Natural killer cell (primary cell): ENCODE measurements at regions not wholly inside any gene's neighbourhood (a gene's known extent, or its start where the extent isn't known, plus 50 kb on each side); places are given as distances from the start of the nearest gene placed in this dataset.

Experiments used
- ATAC-seq, 3 donors: fragments of 150-1000 bp in 2 of 3; fragments of 200-7000 bp in 1 of 3; cut with Tn5 transposase; 1 replicate in 1 of 3; 2 replicates in 2 of 3; pipeline ENCODE4 v1.10.0; 2021; ENCODE audit warnings: mild to moderate bottlenecking in 2 of 3, moderate library complexity in 2 of 3
- DNase-seq, 2 donors: peaks; one replicate each; pipeline versions ENCODE4 v3.0.0 to v3.0.0-alpha.2; 2013 to 2021; ENCODE audit warnings: mixed read lengths in 1 of 2
- H3K27ac ChIP-seq: one replicate; pipeline ENCODE4 v1.5.1; 2013; ENCODE audit warnings: mild to moderate bottlenecking, low read length
- H3K27me3 ChIP-seq: one replicate; pipeline ENCODE4 v1.6.1; 2013; ENCODE audit warnings: low read length; ENCODE audit not compliant: control insufficient read depth, insufficient read depth
- H3K36me3 ChIP-seq: one replicate; pipeline ENCODE4 v1.6.1; 2013; ENCODE audit warnings: low read length; ENCODE audit not compliant: control insufficient read depth, insufficient read depth
- H3K4me1 ChIP-seq: one replicate; pipeline ENCODE4 v1.6.1; 2013; ENCODE audit warnings: low read length; ENCODE audit not compliant: control insufficient read depth, insufficient read depth
- H3K4me3 ChIP-seq: one replicate; pipeline ENCODE4 v1.5.1; 2013; ENCODE audit warnings: low read length
- H3K9me3 ChIP-seq: one replicate; pipeline ENCODE4 v1.6.1; 2013; ENCODE audit warnings: low read length; ENCODE audit not compliant: control insufficient read depth, insufficient read depth
- H3K27ac Mint-ChIP-seq, 2 donors: one replicate each; pipeline ENCODE4 v1.8.0; 2022; ENCODE audit warnings: mild to moderate bottlenecking in 2 of 2, mixed read lengths in 2 of 2, moderate library complexity in 1 of 2
- H3K27me3 Mint-ChIP-seq, 2 donors: one replicate each; pipeline ENCODE4 v1.8.0; 2022; ENCODE audit warnings: low read depth in 2 of 2, mixed read lengths in 2 of 2
- H3K36me3 Mint-ChIP-seq: one replicate; pipeline ENCODE4 v1.8.0; 2022; ENCODE audit warnings: mixed read lengths
- H3K4me1 Mint-ChIP-seq, 2 donors: one replicate each; pipeline ENCODE4 v1.8.0; 2022; ENCODE audit warnings: mixed read lengths in 2 of 2
- H3K4me3 Mint-ChIP-seq: one replicate; pipeline ENCODE4 v1.8.0; 2022; ENCODE audit warnings: mild to moderate bottlenecking, moderate library complexity, mixed read lengths
- H3K9me3 Mint-ChIP-seq, 2 donors: one replicate each; pipeline ENCODE4 v1.8.0; 2022; ENCODE audit warnings: mixed read lengths in 2 of 2
- CTCF ChIP-seq: fragments of 200-600 bp; IDR thresholded peaks from one replicate; pipeline ENCODE4 v1.8.0; 2022; ENCODE audit warnings: antibody characterized with exemption
- WGBS: methylation state at CpG from one replicate; pipeline ENCODE4 v1.1.7; 2013; ENCODE audit warnings: missing lambda C conversion rate; ENCODE audit not compliant: insufficient coverage; 5-methylcytosine and 5-hydroxymethylcytosine counted together
- intact Hi-C: fragments of 100-400 bp; cut with micrococcal nuclease; formaldehyde crosslinking; loops from one replicate; pipeline ENCODE4 v1.14.2; 2022

- Histone ChIP-seq H3K27ac (no peak overlapping the region), H3K9me3 (no peaks in the 10 kb centered on the region), H3K4me1 (no peaks in the 10 kb centered on the region), H3K36me3 (no peaks in the 10 kb centered on the region), H3K27me3 (no peaks in the 10 kb centered on the region), H3K4me3 (no peak overlapping the region)
- no peak for DNase-seq
- TF ChIP-seq CTCF: no peak
- ATAC-seq: no peak
- Mint-ChIP-seq H3K27ac (no peak overlapping the region), H3K4me3 (no peak overlapping the region), H3K9me3 (peaks cover 2 to 16% of the 10 kb centered on the region in 2 donors), H3K4me1 (no peaks in the 10 kb centered on the region), H3K27me3 (no peaks in the 10 kb centered on the region), H3K36me3 (peaks cover 8% of the 10 kb centered on the region)
- intact Hi-C loops: no loop called here
Observed at GRCh38 chr6:81575442-81575841, 177.0 kb downstream of the TENT5A start.

- H3K9me3 Mint-ChIP-seq: peaks cover 5 to 20% of the 10 kb centered on the region in 2 donors
- Histone ChIP-seq H3K4me1 (no peaks in the 10 kb centered on the region), H3K27me3 (no peaks in the 10 kb centered on the region), H3K4me3 (no peak overlapping the region), H3K27ac (no peak overlapping the region), H3K9me3 (no peaks in the 10 kb centered on the region), H3K36me3 (no peaks in the 10 kb centered on the region)
- intact Hi-C loops: no loop called here
- no peaks in the 10 kb centered on the region for H3K4me1 Mint-ChIP-seq
- no peaks in the 10 kb centered on the region for H3K27me3 Mint-ChIP-seq
- no peak overlapping the region for H3K4me3 Mint-ChIP-seq
- DNase-seq: no peak
- no peaks in the 10 kb centered on the region for H3K36me3 Mint-ChIP-seq
- ATAC-seq: no peak
- TF ChIP-seq CTCF: no peak
- 86% methylated on average over 2 of the region's 2 CpGs for WGBS
- H3K27ac Mint-ChIP-seq: no peak overlapping the region
Observed at GRCh38 chr6:81572020-81572419, 180.5 kb downstream of the TENT5A start.

- H3K27me3 ChIP-seq: no peaks in the 10 kb centered on the region
- no peak overlapping the region for H3K27ac Mint-ChIP-seq
- intact Hi-C loops: no loop called here
- H3K4me3 ChIP-seq: no peak overlapping the region
- peaks cover 7 to 14% of the 10 kb centered on the region in 2 donors for H3K9me3 Mint-ChIP-seq
- ATAC-seq: no peak
- no peak for TF ChIP-seq CTCF
- H3K27ac ChIP-seq: no peak overlapping the region
- no peaks in the 10 kb centered on the region for H3K4me1 Mint-ChIP-seq
- no peak for DNase-seq
- 59% methylated on average over 1 of the region's 1 CpG for WGBS
- no peaks in the 10 kb centered on the region for H3K36me3 Mint-ChIP-seq
- no peak overlapping the region for H3K4me3 Mint-ChIP-seq
- H3K4me1 ChIP-seq: no peaks in the 10 kb centered on the region
- H3K27me3 Mint-ChIP-seq: no peaks in the 10 kb centered on the region
- no peaks in the 10 kb centered on the region for H3K36me3 ChIP-seq
- H3K9me3 ChIP-seq: no peaks in the 10 kb centered on the region
Observed at GRCh38 chr6:81570681-81571080, 181.8 kb downstream of the TENT5A start.

DNA sequence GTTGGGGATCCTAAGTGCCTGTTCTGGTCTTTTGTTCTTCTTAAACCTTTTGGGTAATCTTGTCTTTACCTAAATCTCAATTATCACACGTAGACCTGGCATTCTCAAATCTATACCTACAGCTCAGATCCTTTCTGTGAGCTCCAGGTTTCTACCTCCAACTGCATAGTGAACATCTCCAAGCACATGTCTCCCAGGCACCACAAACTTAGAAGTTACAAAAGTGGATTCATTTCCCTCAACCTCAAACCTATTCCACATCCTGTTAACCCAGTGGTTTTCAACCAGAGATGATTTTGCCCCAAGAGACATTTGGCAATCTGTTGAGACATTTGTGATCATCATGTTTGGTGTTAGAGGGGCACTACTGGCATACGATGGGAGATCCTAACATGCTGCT, 183.5 kb downstream of the TENT5A start:
- H3K27me3 ChIP-seq: no peaks in the 10 kb centered on the region
- H3K9me3 ChIP-seq: no peaks in the 10 kb centered on the region
- H3K36me3 ChIP-seq: no peaks in the 10 kb centered on the region
- Mint-ChIP-seq H3K9me3 (peaks cover 11 to 12% of the 10 kb centered on the region in 2 donors), H3K4me3 (no peak overlapping the region), H3K27ac (no peak overlapping the region), H3K27me3 (no peaks in the 10 kb centered on the region), H3K4me1 (no peaks in the 10 kb centered on the region), H3K36me3 (no peaks in the 10 kb centered on the region)
- ATAC-seq (no peak), DNase-seq (no peak)
- no peak overlapping the region for H3K27ac ChIP-seq
- no peak overlapping the region for H3K4me3 ChIP-seq
- no peak for TF ChIP-seq CTCF
- WGBS: 73% methylated on average over 1 of the region's 2 CpGs
- intact Hi-C loops: no loop called here
- no peaks in the 10 kb centered on the region for H3K4me1 ChIP-seq
